ENCODE measurements at regions not wholly inside any gene's neighbourhood (a gene's known extent, or its start where the extent isn't known, plus 50 kb on each side); places are given as distances from the start of the nearest gene placed in this dataset.

- no peaks in the 10 kb centered on the region for H3K36me3 Mint-ChIP-seq
- H3K4me3 ChIP-seq (ENCODE audit: low read length): no peak overlapping the region
- intact Hi-C loops (cut with micrococcal nuclease): no loop called here
- peaks cover 20 to 38% of the 10 kb centered on the region in 2 donors for H3K27me3 Mint-ChIP-seq (ENCODE audit: low read depth in 2 of 2)
- no peaks in the 10 kb centered on the region for H3K27me3 ChIP-seq (ENCODE audit: control insufficient read depth, insufficient read depth, low read length)
- H3K9me3 Mint-ChIP-seq: no peaks in the 10 kb centered on the region
- TF ChIP-seq CTCF (IDR thresholded peaks at IDR 0.05): no peak
- peaks cover 3% of the 10 kb centered on the region for H3K4me1 ChIP-seq (ENCODE audit: control insufficient read depth, insufficient read depth, low read length)
- no peak overlapping the region for H3K27ac ChIP-seq (ENCODE audit: low read length)
- ATAC-seq (no peak), DNase-seq (no peak)
- H3K4me3 Mint-ChIP-seq: no peak overlapping the region
- no peaks in the 10 kb centered on the region for H3K9me3 ChIP-seq (ENCODE audit: control insufficient read depth, insufficient read depth, low read length)
- peaks cover 4 to 12% of the 10 kb centered on the region in 2 donors for H3K4me1 Mint-ChIP-seq
- 97% methylated on average over 1 of the region's 2 CpGs for WGBS (ENCODE audit: insufficient coverage)
- no peak overlapping the region for H3K27ac Mint-ChIP-seq
- no peaks in the 10 kb centered on the region for H3K36me3 ChIP-seq (ENCODE audit: control insufficient read depth, insufficient read depth, low read length)
Measured at GRCh38 chr16:86939609-86940008, 361.3 kb downstream of the FOXL1 start.

GRCh38 chr16:86941731-86942130, 363.4 kb downstream of the FOXL1 start:
- 90% methylated on average over 6 of the region's 6 CpGs for WGBS (ENCODE audit: insufficient coverage)
- Mint-ChIP-seq H3K36me3 (no peaks in the 10 kb centered on the region), H3K9me3 (no peaks in the 10 kb centered on the region), H3K4me1 (no peaks in the 10 kb centered on the region), H3K27ac (no peak overlapping the region), H3K27me3 (ENCODE audit: low read depth in 2 of 2) (peaks cover 6 to 23% of the 10 kb centered on the region in 2 donors), H3K4me3 (no peak overlapping the region)
- Histone ChIP-seq H3K4me1 (ENCODE audit: control insufficient read depth, insufficient read depth, low read length) (no peaks in the 10 kb centered on the region), H3K27ac (ENCODE audit: low read length) (no peak overlapping the region), H3K4me3 (ENCODE audit: low read length) (no peak overlapping the region), H3K36me3 (ENCODE audit: control insufficient read depth, insufficient read depth, low read length) (no peaks in the 10 kb centered on the region), H3K9me3 (ENCODE audit: control insufficient read depth, insufficient read depth, low read length) (no peaks in the 10 kb centered on the region), H3K27me3 (ENCODE audit: control insufficient read depth, insufficient read depth, low read length) (no peaks in the 10 kb centered on the region)
- DNase-seq (no peak), ATAC-seq (no peak)
- intact Hi-C loops (cut with micrococcal nuclease): no loop called here
- no peak for TF ChIP-seq CTCF (IDR thresholded peaks at IDR 0.05)

GRCh38 chr16:86942151-86943051, 364.1 kb downstream of the FOXL1 start:
- Histone ChIP-seq H3K36me3 (ENCODE audit: control insufficient read depth, insufficient read depth, low read length) (no peaks in the 10 kb centered on the region), H3K9me3 (ENCODE audit: control insufficient read depth, insufficient read depth, low read length) (no peaks in the 10 kb centered on the region), H3K27ac (ENCODE audit: low read length) (no peak overlapping the region), H3K4me3 (ENCODE audit: low read length) (no peak overlapping the region), H3K27me3 (ENCODE audit: control insufficient read depth, insufficient read depth, low read length) (no peaks in the 10 kb centered on the region), H3K4me1 (ENCODE audit: control insufficient read depth, insufficient read depth, low read length) (no peaks in the 10 kb centered on the region)
- Mint-ChIP-seq H3K27ac (no peak overlapping the region), H3K4me3 (no peak overlapping the region), H3K36me3 (no peaks in the 10 kb centered on the region), H3K4me1 (no peaks in the 10 kb centered on the region), H3K9me3 (no peaks in the 10 kb centered on the region), H3K27me3 (ENCODE audit: low read depth in 2 of 2) (peaks cover 2 to 17% of the 10 kb centered on the region in 2 donors)
- DNase-seq (no peak), ATAC-seq (no peak)
- WGBS (ENCODE audit: insufficient coverage): 90% methylated on average over 20 of the region's 21 CpGs
- intact Hi-C loops (cut with micrococcal nuclease): no loop called here
- TF ChIP-seq CTCF (IDR thresholded peaks at IDR 0.05): no peak

Measured in natural killer cell (primary cell).